Fibroblast of gingiva (primary cell): ENCODE measurements at regions not wholly inside any gene's neighbourhood (a gene's known extent, or its start where the extent isn't known, plus 50 kb on each side); places are given as distances from the start of the nearest gene placed in this dataset.

Experiments
- DNase-seq: peaks from one replicate; pipeline ENCODE4 v3.0.0-alpha.2; 2011; ENCODE audit warnings: low read depth

DNA sequence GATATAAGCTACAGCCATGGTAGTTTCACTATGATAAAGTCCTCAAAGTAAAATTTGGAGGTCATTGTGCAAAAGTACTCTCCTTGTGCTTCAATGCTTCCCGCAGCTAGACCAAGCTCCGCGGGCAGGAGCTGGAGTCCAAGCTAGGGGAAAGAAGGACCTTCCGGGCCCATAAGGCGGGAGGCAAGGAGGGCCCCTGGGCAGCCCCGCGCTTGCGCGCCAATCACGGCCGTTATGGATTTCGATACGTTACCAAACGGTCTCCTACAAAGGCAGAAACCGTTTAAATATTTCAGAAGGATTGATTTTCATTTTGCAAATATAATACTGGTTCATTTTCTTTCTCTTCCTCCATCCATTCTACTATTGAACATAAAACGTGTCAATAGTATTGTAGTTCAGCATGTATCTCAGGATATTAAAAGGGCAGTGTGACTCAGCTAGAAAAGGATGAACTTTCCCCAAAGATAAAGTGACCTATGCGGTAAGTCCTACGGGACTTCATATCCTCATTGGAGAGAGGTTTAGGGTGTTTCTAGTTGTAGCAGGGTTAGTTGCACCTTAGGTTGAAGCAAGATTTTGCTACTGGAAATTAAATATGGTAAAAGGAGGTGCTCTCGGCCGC is 128.0 kb downstream of the KIF20B start:
- DNase-seq = no peak

DNA sequence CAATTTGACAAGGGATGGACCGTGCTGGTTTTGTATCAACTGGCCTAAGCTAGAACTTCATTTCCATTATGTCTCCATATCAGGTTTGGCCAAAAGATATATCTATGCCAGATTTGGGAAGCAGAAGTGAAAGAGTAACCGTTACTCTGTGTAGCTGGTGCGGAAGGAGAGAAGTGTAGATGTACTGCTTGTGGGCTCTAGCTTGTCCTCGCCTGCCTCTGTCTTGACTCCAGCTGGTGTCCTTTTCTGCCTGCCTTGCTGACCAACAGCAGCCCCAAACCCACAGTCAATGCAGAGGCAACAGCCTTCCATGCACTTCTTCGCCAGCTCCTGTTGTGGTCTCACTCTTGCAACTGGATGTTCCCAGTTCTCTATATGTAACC is 128.5 kb downstream of the KIF20B start:
- no peak for DNase-seq

DNA sequence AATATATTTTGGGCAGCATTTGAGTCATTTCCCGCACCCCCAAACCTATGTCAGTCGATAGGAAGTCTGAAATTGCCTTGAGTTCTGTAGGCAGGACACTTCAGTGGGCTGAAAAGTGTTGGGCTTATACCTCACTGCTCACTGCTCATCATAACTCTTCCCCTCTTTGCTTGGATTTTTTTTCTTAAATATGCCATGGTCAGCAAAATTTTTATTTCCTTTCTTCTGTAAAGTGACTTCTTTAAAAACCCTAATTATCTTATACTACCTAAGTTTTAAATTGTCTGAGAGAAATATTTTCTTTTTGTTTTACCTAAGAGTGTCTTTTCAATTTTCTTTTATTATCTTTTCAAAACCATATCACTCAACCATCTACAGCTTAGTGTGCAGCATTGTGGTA is 129.2 kb downstream of the KIF20B start:
- no peak for DNase-seq

DNA sequence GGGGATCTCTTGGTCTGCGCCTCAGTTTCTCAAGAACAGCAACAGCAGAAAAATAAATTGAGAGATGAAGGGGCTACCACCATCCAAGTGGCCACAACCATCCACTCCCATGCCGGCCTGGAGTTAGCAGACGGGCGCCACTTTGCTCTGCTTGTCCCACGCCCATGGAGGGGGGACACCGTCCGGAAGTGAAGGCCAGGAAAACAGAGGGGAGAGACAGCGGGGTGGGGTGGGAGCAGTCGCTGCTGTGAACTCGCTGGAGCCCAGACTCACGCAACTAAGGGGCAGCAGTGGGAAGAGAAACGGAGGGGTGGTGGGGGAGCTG is 135.4 kb downstream of the KIF20B start:
- no peak for DNase-seq

DNA sequence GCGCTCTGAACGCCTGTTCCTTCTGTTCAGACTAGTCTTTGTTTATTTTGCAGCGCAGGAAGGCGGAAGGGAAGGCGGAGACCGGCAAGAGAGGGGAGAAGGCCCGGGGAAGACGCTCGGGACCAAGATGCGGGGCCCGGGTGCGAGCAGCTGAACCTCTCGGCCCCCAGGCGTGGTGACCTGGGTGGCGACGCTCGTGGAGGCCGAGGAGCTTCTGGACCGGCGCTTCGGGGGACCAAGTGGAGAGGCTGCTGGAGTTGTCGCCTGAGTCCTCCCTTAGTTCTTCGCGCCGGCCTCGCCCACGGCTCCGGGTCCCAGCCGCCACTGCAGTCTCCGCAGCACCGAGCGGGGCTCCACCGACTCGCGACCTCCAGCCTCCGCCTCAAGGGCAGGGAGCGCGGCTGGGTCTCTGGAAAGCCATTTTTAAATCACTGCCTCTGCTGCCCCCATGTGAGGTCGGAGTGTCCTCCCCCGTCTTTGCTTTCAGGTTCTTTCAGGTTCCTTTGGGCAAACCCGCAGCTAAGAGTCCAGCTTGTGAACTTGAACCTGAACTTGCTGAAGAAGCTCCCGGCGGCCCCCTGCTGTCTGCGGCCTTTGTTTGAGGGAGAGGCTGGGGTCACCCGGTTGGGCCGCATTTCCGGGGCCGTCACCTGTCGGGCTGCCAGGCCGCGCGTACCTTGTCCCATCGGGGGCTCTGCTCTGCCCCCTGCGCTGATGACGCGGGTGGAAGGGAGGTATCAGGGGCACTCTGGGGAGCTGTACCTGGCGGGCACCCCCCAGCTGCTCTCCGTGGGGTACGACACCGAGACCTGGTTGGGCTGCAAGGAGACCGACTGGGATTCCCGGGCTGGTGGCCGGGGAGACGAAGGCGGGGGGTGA is 136.0 kb downstream of the KIF20B start:
- peak; percentile 17 for DNase-seq

DNA sequence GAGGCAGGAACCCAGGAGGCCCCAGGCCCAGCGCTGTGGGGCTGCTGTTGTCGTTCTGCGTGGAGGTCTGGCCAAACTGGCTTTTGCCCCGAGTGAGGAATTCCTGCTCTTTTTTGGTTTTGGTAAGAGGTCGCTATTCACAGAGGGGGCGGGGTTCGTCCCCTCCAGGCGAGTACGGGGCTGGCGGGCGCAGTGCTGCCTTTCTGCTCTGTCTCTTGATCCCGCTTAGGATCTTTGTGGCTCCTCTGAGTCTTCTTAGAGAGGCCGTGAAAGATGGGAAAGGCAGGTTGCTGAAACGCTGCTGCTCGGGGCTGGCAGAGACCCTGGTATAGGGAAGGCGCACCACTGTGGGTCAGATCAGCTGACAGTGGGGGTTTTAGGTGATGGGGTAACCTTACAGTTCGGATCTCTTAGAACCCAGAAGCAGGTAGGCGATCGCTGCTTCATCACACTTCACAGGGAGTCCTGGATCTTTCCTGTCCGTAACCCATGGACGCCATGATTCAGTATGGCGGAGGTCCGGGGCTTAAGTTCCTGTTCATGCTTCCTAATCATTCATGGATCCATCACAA is 136.7 kb downstream of the KIF20B start:
- no peak for DNase-seq

DNA sequence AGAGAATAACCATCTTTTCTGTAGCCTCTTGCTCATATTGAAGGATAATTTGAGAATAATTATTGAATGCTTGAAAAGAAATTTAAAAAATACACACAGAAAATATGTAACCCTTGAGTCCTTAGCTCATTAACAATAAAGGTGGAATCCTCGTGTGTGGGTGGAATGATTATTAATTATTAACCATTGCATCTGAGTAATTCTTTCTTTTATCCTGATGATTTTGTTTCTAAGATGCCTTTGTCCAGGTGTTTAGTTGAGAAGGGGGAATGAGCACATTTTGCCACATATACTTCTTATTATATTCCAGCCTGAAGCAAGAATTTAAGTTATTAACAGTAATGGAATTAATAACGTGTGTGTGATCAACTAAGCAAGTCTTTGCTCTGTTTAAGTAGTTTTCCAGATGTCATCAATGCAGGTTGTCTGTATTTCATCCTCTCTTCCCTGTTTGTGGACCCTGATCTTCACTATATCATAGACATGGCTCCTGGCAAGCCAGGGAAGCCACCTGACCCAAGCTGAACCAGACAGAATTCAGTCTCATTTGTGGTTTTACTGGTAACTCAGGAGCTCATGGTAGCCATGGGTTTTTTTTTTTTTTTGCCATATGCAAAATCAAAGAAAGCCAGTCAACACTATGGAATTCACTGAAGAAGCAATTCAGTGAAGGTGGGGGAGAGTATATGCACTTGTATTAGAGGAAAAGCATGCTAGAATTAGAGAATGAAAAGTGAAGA is 144.3 kb downstream of the KIF20B start:
- no peak for DNase-seq

DNA sequence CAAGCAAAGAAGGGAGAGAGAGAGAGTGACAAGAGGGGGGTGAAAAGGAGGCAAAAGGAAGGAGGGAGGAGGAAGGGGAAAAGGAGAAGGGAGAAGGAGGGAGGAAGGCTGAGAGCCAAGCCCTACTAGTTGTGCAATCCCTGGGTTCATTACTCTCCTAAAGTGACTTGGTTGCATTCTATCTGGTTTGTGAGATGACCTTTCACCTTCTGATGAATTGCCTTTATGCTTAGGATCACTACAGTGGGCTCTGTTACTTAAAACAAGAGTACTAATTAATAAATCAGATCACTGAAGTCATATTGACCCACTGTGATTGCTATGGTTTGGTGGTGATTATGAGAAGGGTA is 144.9 kb downstream of the KIF20B start:
- DNase-seq = no peak

DNA sequence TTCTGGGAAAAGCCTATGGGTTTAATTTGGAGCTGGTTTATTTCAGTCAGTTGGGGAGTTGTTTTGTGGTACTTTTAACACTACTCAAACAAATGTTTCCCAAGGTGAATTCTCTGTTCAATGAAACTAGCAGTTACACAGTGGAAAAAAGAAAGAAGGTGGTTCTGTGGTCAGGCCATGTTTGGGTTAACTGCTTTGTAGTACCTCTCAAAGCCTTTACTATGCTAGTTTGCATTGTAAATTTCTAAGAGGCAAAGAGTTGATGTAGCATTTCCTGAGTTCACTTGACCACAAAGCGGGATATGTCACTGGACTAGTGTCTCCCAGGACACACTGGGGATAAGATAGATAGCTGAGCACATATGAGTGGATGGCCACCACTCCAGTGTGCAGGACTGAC is 145.4 kb downstream of the KIF20B start:
- no peak for DNase-seq

DNA sequence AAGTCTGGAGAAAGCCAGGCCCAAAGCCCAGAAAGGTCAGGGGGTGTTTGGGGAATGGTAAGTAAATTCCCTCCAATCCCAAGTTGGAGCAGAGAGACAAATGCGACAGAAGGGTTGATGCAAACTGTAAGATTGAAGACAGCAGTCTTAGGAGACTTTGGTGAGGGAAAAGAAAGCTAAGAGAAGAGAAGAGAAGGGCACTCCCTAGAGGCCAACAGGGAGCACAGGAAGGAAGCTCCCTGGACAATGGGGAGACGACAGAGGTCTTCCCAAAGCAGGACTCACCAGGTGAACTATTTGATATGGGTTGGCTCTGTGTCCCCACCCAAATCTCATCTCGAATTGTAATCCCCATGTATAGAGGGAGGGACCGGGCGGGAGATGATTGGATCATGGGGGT is 151.5 kb downstream of the KIF20B start:
- DNase-seq = no peak

DNA sequence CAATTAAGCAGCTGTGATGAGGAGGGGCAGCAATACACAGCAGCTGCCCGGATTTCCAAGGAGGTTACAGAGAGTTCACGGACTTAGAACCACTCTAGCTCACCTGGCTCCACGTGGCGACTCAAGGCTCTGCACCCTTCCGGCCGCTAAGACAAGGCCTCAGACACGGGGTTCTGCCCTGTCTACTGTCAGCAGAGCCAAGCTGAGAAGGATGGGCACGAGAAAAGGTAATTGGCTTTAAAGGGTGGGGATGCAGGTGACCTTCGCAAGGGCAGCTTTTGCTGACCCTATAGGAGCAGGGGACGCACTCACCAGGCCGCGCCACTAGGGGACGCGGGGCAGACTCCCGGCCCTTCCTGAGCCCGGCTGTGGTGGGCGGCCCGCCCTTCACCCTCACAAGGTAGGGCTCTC is 152.4 kb downstream of the KIF20B start:
- DNase-seq = no peak

DNA sequence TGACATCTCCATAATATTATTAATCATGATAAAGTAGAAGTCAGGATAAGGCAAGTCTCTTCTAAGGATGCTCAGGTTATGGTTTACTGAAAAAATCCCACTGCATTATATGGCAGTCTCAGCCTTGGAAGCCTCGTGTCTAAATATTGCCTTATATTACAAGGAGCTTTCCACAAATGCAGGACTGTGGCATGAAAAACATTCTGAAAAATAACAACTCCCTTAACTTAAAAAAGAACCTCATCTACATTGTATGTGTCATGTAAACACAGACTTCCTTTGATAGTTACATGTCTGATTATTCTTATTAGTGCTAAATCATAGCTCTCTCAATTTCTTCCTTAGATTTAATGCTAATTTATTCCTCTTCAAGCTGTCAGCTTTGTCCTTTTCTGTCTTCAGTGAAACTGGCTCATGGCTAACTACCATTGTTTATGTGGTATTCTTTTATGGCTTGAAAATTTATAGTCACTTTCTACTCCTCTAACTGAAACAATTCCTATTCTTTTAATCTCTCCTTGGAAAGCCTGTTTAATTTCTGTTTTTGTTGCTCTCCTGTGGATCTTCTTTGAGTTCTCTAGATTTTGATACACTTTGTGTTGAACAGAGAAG is 156.1 kb downstream of the KIF20B start:
- no peak for DNase-seq

DNA sequence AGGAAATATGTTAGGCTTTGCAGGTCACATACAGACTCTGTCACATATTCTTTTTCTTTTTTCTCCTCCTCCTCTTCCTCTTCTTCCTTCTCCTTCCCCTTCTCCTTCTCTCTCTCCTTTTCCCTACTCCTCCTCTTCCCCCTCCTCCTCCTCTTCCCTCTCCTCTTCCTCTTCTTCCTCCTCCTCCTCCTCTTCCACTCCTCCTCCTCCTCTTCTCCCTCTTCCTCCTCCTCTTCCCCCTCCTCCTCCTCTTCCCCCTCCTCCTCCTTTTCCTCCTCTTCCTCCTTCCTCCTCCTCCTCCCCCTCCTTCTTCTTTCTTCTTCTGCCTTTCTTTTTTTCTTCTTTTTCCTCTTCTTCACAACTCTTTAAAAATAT is 159.8 kb downstream of the KIF20B start:
- DNase-seq = no peak

DNA sequence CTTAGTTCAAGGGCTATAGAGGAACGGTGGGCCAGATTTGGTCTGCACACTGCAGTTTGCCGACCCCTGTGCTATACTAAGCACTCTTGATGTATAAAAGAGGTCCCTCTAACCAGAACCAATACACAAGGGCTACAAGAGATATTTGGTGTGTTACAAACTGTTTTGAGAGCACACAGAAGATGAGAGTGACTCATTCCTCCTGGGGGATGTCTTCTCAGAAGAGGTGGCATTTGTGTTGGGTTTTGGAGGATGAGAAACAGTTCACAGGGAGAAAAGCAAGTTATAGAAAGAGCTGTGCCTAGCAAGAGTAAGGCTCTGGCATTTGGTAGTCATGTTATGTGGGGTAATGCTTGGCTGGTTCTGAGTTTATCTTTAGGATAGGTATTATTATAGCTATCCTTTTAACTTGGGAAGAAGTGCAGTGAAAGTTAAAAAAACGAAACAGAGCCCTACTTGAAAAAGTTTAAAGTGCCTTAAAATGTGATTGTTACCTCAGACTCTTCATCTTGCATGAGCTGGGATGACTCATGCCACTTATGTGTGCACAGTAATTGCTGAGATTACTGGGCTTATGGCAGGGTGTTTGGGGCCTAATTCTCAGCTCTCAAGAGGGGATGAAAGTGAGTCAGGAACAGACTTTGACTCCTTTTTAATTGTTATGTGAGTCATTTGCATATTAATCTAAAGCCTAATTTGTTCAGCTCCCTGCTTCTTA is 160.4 kb downstream of the KIF20B start:
- DNase-seq = peak; percentile 13

DNA sequence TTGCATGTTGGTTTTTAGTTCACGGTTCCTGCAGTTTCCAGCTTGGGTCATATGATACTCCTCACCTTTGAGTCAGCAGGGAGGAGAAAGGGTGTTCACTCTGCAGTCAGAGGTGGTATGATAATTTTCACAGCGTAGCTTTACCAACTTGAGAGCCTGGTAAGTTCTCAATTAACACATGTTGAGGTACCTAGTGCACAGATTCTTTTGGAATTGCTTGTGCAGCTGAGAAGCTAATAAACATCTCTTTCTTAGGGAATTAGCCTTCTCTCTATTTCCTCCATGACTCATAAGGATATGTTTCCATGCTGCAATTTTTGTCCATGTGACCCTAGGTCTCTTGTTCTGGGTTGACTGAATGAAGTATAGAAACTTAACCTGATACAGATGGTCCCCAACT is 166.6 kb downstream of the KIF20B start:
- DNase-seq = no peak

DNA sequence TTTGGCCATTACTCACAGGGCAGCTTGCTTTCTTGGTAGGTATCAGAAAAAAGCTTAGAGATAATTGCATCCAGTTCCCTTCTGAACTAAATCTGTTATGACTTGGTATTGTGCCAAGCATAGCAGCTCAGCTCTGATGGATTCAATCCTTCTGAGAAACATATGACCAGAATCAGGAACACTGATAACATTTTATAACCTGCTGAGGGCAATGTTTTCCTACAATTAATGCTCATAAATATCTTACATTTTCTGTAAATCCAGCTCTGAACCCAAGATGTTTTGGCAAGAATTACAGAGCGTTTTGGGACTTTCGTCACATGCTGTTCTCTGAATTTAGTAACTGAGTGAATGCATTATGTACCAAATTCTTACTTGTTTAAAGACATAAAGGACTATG is 167.8 kb downstream of the KIF20B start:
- no peak for DNase-seq

DNA sequence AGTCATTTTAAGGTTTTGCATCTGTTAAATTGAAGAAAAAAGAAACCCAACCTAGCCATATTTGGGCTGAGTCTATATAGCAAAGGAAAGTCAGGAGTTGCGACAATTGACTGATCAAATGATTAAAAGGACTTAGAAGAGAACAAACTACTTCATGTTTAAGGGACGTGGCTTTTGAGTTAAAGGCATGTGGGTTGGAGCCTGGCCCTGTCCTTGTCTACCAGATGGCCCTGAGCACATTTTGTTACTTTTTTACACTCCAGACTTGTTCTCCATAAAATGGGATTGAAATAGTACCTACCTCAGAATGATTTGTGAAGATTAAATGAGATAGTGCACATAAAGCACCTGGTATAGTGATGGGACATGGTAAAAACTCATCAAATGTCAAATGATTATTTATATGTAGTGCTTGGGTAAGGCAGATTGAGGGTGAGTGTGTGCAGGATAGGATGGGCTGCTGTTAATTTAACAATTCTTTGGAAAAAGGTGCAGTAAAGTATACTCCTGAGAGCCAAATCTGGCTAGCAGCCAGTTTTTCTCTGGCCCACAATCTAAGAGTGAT is 168.3 kb downstream of the KIF20B start:
- no peak for DNase-seq

DNA sequence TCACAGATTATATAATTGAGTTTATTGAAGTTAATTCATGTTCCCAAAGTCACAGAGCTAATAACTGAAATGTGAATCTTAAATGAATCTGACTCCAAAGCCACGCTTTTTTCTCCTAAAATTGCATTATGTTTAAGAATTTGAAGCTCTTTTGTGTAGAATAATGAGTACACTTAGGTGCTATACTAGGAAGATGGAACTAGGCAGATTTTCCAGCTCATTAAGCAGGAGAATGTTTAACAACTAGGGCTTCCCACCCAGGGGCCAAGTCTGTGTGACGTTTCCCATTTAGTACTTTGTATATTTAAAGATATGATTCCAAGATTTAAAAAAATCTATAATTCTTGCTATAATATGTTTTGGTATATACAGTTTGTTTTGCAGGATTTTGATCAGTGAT is 169.5 kb downstream of the KIF20B start:
- no peak for DNase-seq

DNA sequence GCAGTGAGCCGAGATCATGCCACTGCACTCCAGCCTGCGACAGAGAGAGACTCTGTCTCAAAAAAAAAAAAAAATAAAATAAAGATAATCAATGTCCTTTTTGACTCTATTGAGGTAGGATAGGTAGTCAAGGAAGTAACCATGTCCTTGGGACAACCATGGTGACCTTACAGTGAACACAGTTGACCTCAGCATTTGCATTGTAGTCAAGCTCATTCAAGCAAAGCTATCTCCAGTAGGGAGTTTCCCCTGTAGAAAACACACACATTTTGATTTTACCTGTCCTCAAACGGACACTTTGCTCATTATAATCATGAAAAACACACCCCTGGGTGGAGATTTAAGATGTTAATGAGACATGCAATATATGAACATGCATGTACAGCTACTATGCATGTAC is 171.7 kb downstream of the KIF20B start:
- no peak for DNase-seq

DNA sequence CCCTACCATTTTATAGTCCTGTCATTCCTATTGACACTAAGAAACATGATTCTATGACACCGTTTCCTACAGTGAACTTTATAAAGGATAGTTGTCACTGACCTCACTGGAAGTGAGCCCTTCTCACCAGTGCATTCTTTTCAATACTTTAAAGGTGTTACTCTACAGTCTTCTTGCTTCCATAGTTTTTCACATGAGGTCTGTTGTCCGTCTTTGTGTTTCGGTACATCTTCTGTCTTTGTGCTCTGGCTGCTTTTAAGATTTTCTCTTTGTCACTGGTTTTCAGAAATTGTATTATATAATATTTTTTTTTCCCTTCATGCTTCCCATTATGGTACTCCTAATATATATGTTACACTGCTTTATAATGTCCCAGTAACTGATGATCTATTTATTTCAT is 174.2 kb downstream of the KIF20B start:
- no peak for DNase-seq

DNA sequence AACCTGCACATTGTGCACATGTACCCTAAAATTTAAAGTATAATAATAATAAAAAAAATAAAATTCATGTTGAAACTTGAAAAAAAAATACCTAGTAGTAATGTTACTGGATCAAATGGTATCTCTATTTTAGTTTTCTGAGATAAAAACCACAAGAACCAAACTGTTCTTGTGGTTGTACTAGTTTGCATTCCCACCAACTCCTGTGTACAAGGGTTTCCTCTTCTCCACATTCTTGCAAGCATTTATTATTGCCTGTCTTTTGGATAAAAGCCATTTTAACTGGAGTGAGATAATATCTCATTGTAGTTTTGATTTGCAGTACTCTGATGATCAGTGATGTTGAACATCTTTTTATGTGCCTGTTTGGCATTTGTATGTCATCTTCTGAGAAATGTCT is 177.7 kb downstream of the KIF20B start:
- DNase-seq = no peak

DNA sequence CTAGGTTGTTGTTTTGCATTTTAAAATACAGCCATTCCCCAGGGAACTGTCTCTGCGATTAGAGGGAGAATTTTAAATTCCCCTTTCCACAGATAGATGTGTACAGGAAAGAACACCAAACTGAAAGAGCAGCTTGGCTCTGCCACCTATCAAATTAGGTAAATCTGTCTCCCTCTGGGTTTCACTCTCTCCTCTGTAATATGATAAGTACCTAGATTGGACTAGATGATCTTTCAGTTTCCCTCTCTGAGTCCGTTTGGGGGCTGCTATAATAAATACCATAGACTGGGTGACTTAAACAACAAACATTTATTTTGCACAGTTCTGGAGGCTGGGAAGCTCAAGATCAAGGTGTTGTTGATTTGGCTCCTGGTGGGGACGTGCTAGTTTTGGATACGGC is 186.0 kb downstream of the KIF20B start:
- no peak for DNase-seq
